HepG2 (cell line): ENCODE measurements at regions not wholly inside any gene's neighbourhood (a gene's known extent, or its start where the extent isn't known, plus 50 kb on each side); places are given as distances from the start of the nearest gene placed in this dataset.

ENCODE experiments used
- ATAC-seq: fragments of 200-7000 bp; cut with Tn5 transposase; 3 replicates; pipeline ENCODE4 v1.9.1; 2020; ENCODE audit warnings: mild to moderate bottlenecking, moderate library complexity
- BruUV-seq: library from RNA; stranded (reverse); fragments of 400-500 nt; replicated peaks from 2 replicates; lab custom pipeline; 2021; lab: Mats Ljungman, UMichigan
- CTCF ChIA-PET: fragments of 300-600 bp; formaldehyde crosslinking; extraction: SDS; loops from one replicate; lab custom pipeline; 2021; ENCODE audit warnings: low total read pairs, inconsistent platforms, low intra/inter-chr PET ratio; lab: Yijun Ruan, JAX
- POLR2A ChIA-PET: fragments of 350-600 bp; sonication (Branson Sonifier 250); formaldehyde crosslinking; loops from one replicate; lab custom pipeline; 2020; ENCODE audit warnings: antibody characterized with exemption, inconsistent platforms; lab: Yijun Ruan, JAX
- DNase-seq: peaks from one replicate; pipeline ENCODE4 v3.0.0-alpha.2; 2015; ENCODE audit warnings: low spot score
- FAIRE-seq: peaks from 3 replicates; lab custom pipeline; 2011; peaks lifted over from hg19 to GRCh38; lab: Jason Lieb, UNC
- H2AFZ ChIP-seq: one replicate; pipeline ENCODE4 v1.6.1; 2011; ENCODE audit warnings: low read length, inconsistent platforms
- H3K27ac ChIP-seq: fragments of 300-600 bp; 3 replicates; pipeline ENCODE4 v1.8.0; 2011; ENCODE audit warnings: mixed run types, mild to moderate bottlenecking, mixed read lengths, low read length, inconsistent platforms; ENCODE audit not compliant: insufficient read depth; ENCODE audit errors: extremely low read length
- H3K27me3 ChIP-seq, 2 experiments: fragments of 200-600 bp in 1 of 2; 2 replicates in 1 of 2; 3 replicates in 1 of 2; pipeline versions ENCODE4 v1.6.0 to v1.8.0; 2011; ENCODE audit warnings: low read length in 2 of 2, mild to moderate bottlenecking in 2 of 2, moderate library complexity in 2 of 2, inconsistent platforms in 1 of 2; ENCODE audit not compliant: insufficient read depth in 2 of 2, control insufficient read depth in 1 of 2
- H3K36me3 ChIP-seq, 2 experiments: fragments of 200-600 bp in 1 of 2; replicated peaks in 1 of 2; 2 replicates in 1 of 2; 3 replicates in 1 of 2; pipeline versions ENCODE4 v1.5.1 to v1.8.0; 2011; ENCODE audit warnings: low read length in 2 of 2, inconsistent platforms in 1 of 2; ENCODE audit not compliant: insufficient read depth in 2 of 2, control insufficient read depth in 1 of 2
- H3K4me1 ChIP-seq: 2 replicates; pipeline ENCODE4 v1.5.1; 2012; ENCODE audit warnings: low read length, inconsistent platforms; ENCODE audit not compliant: insufficient read depth
- H3K4me2 ChIP-seq: 2 replicates; pipeline ENCODE4 v1.6.0; 2011; ENCODE audit warnings: low read depth, low read length, inconsistent platforms
- H3K4me3 ChIP-seq, 3 experiments: fragments of 200-600 bp in 1 of 3; sonication (generic), shearing (Covaris generic) in 1 of 3; replicated peaks in 1 of 3; 2 replicates each; pipeline ENCODE4 v1.5.1; 2011 to 2016; ENCODE audit warnings: low read length in 3 of 3, inconsistent platforms in 2 of 3, low read depth in 2 of 3, mild to moderate bottlenecking in 2 of 3, control low read depth in 1 of 3, mixed read lengths in 1 of 3; ENCODE audit not compliant: insufficient read depth in 1 of 3
- H3K79me2 ChIP-seq: one replicate; pipeline ENCODE4 v1.6.1; 2011; ENCODE audit warnings: low read length, inconsistent platforms; ENCODE audit not compliant: insufficient read depth
- H3K9ac ChIP-seq: 2 replicates; pipeline ENCODE4 v1.6.0; 2011; ENCODE audit warnings: mild to moderate bottlenecking, low read depth, low read length, inconsistent platforms; ENCODE audit not compliant: insufficient read depth
- H3K9me3 ChIP-seq: 2 replicates; pipeline ENCODE4 v1.5.1; 2012; ENCODE audit warnings: mild to moderate bottlenecking, low read length
- H4K20me1 ChIP-seq: 2 replicates; pipeline ENCODE4 v1.6.0; 2011; ENCODE audit warnings: inconsistent platforms, mild to moderate bottlenecking, low read length, moderate library complexity; ENCODE audit not compliant: insufficient read depth
- BHLHE40 ChIP-seq: IDR thresholded peaks from 2 replicates; pipeline ENCODE4 v1.6.1; 2011; ENCODE audit warnings: low read length, improper control_type of control experiment
- MYC ChIP-seq: sonication (generic); formaldehyde crosslinking; IDR thresholded peaks from 2 replicates; pipeline ENCODE4 v1.9.0; 2021; ENCODE audit warnings: missing genetic modification reagents, borderline replicate concordance
- NFKBIZ ChIP-seq: IDR thresholded peaks from 2 replicates; pipeline ENCODE4 v1.6.1; 2018; ENCODE audit warnings: missing genetic modification reagents, missing compliant biosample characterization
- NR3C1 ChIP-seq: sonication (generic); formaldehyde crosslinking; IDR thresholded peaks from 2 replicates; pipeline ENCODE4 v1.4.0; 2020; ENCODE audit warnings: missing genetic modification reagents
- U2AF2 ChIP-seq: fragments of 200-400 bp; formaldehyde crosslinking; IDR thresholded peaks from 2 replicates; pipeline ENCODE4 v1.6.1; 2017; ENCODE audit warnings: low read depth, mild to moderate bottlenecking, low read length
- ZNF10 ChIP-seq: sonication (generic); formaldehyde crosslinking; IDR thresholded peaks from 2 replicates; pipeline ENCODE4 v1.4.0; 2020; ENCODE audit warnings: mild to moderate bottlenecking, low read depth, missing genetic modification reagents, borderline replicate concordance
- ZNF101 ChIP-seq: sonication (generic); formaldehyde crosslinking; IDR thresholded peaks from 2 replicates; pipeline ENCODE4 v1.4.0; 2020; ENCODE audit warnings: mild to moderate bottlenecking, low read depth, missing genetic modification reagents, borderline replicate concordance
- WGBS: methylation state at CpG from one replicate; pipeline ENCODE4 v1.1.6; 2017; ENCODE audit warnings: low lambda C conversion rate; 5-methylcytosine and 5-hydroxymethylcytosine counted together
- in situ Hi-C: cut with HindIII; loops from 2 replicates; pipeline ENCODE4 v1.10.0; 2017; ENCODE audit warnings: low pct_unique_long_range_greater_than_20kb; ENCODE audit not compliant: extremely low pct_ligation_motif_present
- intact Hi-C: fragments of 100-400 bp; cut with micrococcal nuclease; formaldehyde crosslinking; loops from one replicate; pipeline ENCODE4 v1.10.0; 2022; ENCODE audit not compliant: unreplicated experiment
- TF ChIP-seq, protein P1 (sequence below): sonication (generic); formaldehyde crosslinking; IDR thresholded peaks from 2 replicates; pipeline ENCODE4; 2020; ENCODE audit warnings: missing genetic modification reagents, mild to moderate bottlenecking, borderline replicate concordance

- Histone ChIP-seq H3K9me3 (no peaks in the 10 kb centered on the region), H3K4me1 (no peaks in the 10 kb centered on the region), H3K36me3 (no peaks in the 10 kb centered on the region), H2AFZ (no peak overlapping the region), H3K4me3 (no peak overlapping the region), H4K20me1 (no peaks in the 10 kb centered on the region), H3K79me2 (no peaks in the 10 kb centered on the region), H3K27me3 (peaks cover 0 to 10% of the 10 kb centered on the region in 2 experiments; a peak in 2 of 5 replicates), H3K4me2 (no peak overlapping the region), H3K27ac (no peak overlapping the region), H3K9ac (no peak overlapping the region)
- CTCF ChIA-PET = no interaction called here
- no TSS peak for BruUV-seq
- FAIRE-seq (no peak), ATAC-seq (no peak), DNase-seq (no peak)
- POLR2A ChIA-PET = no interaction called here
- TF ChIP-seq MYC (CRISPR knock-in tag) (no peak), NR3C1 (CRISPR knock-in tag) (no peak), NFKBIZ (CRISPR knock-in tag) (no peak), U2AF2 (no peak), ZNF101 (CRISPR knock-in tag) (no peak), BHLHE40 (no peak), ZNF10 (CRISPR knock-in tag) (no peak)
- TF ChIP-seq, protein P1, sequence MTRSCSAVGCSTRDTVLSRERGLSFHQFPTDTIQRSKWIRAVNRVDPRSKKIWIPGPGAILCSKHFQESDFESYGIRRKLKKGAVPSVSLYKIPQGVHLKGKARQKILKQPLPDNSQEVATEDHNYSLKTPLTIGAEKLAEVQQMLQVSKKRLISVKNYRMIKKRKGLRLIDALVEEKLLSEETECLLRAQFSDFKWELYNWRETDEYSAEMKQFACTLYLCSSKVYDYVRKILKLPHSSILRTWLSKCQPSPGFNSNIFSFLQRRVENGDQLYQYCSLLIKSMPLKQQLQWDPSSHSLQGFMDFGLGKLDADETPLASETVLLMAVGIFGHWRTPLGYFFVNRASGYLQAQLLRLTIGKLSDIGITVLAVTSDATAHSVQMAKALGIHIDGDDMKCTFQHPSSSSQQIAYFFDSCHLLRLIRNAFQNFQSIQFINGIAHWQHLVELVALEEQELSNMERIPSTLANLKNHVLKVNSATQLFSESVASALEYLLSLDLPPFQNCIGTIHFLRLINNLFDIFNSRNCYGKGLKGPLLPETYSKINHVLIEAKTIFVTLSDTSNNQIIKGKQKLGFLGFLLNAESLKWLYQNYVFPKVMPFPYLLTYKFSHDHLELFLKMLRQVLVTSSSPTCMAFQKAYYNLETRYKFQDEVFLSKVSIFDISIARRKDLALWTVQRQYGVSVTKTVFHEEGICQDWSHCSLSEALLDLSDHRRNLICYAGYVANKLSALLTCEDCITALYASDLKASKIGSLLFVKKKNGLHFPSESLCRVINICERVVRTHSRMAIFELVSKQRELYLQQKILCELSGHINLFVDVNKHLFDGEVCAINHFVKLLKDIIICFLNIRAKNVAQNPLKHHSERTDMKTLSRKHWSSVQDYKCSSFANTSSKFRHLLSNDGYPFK (CRISPR knock-in tag) = no peak
- WGBS = 3% methylated on average over 3 of the region's 4 CpGs
- intact Hi-C loops = no loop called here
- in situ Hi-C loops = no loop called here
These were observed 120.1 kb downstream of the RPS12 start for GRCh38 chr6:132934496-132934895.
